H1 (cell line): ENCODE measurements at regions not wholly inside any gene's neighbourhood (a gene's known extent, or its start where the extent isn't known, plus 50 kb on each side); places are given as distances from the start of the nearest gene placed in this dataset.

Experiments
- CTCF ChIA-PET: fragments of 300-600 bp; sonication (Branson Sonifier 250); formaldehyde crosslinking; loops from one replicate; lab custom pipeline; 2021; ENCODE audit not compliant: partially characterized antibody; lab: Charles Lee
- POLR2A ChIA-PET: fragments of 300-600 bp; sonication (Branson Sonifier 250); formaldehyde crosslinking; loops from one replicate; lab custom pipeline; 2021; ENCODE audit warnings: inconsistent platforms; ENCODE audit not compliant: partially characterized antibody; lab: Charles Lee
- DNase-seq, 2 experiments: peaks; one replicate each; pipeline versions ENCODE4 v3.0.0 to v3.0.0-alpha.2; 2010 to 2022; ENCODE audit warnings: low spot score in 2 of 2, low read depth in 1 of 2, mixed read lengths in 1 of 2
- FAIRE-seq: peaks from 2 replicates; lab custom pipeline; 2011; peaks lifted over from hg19 to GRCh38; lab: Jason Lieb, UNC
- H2AFZ ChIP-seq: 2 replicates; pipeline ENCODE4 v1.8.1; 2012; ENCODE audit warnings: low read length, inconsistent platforms
- H2AK5ac ChIP-seq: 2 replicates; pipeline ENCODE4 v1.6.1; 2013; ENCODE audit warnings: low read depth, low read length
- H2BK120ac ChIP-seq: replicated peaks from 2 replicates; pipeline ENCODE3; 2013; ENCODE audit warnings: low read depth, low read length, inconsistent platforms
- H2BK12ac ChIP-seq: 2 replicates; pipeline ENCODE4 v1.6.1; 2013; ENCODE audit warnings: low read depth, low read length
- H2BK15ac ChIP-seq: 2 replicates; pipeline ENCODE4 v1.6.1; 2013; ENCODE audit warnings: low read length
- H2BK20ac ChIP-seq: 2 replicates; pipeline ENCODE4 v1.6.1; 2013; ENCODE audit warnings: low read length
- H2BK5ac ChIP-seq: 2 replicates; pipeline ENCODE4 v1.6.1; 2013; ENCODE audit warnings: low read depth, low read length
- H3K14ac ChIP-seq: 2 replicates; pipeline ENCODE4 v1.6.1; 2013; ENCODE audit warnings: inconsistent platforms; ENCODE audit not compliant: insufficient read length
- H3K18ac ChIP-seq: 2 replicates; pipeline ENCODE4 v1.6.1; 2013; ENCODE audit warnings: low read length; ENCODE audit errors: extremely low read depth
- H3K23ac ChIP-seq: 2 replicates; pipeline ENCODE4 v1.6.1; 2013; ENCODE audit warnings: inconsistent platforms; ENCODE audit not compliant: insufficient read length
- H3K23me2 ChIP-seq: 2 replicates; pipeline ENCODE4 v1.6.1; 2013; ENCODE audit warnings: low read depth, low read length
- H3K27ac ChIP-seq: 2 replicates; pipeline ENCODE4 v1.6.1; 2011; ENCODE audit warnings: low read depth, low read length, inconsistent platforms
- H3K27me3 ChIP-seq, 4 experiments: replicated peaks in 1 of 4; 1 replicate in 1 of 4; 2 replicates in 3 of 4; pipeline versions ENCODE4 v1.6.1 to v1.8.1; 2011 to 2013; ENCODE audit warnings: low read length in 3 of 4, mild to moderate bottlenecking in 3 of 4, inconsistent platforms in 2 of 4, mixed read lengths in 2 of 4, moderate library complexity in 1 of 4; ENCODE audit not compliant: control insufficient read depth in 3 of 4, insufficient read depth in 3 of 4; ENCODE audit errors: extremely low read depth in 1 of 4
- H3K36me3 ChIP-seq, 4 experiments: 2 replicates each; pipeline versions ENCODE4 v1.6.1 to v1.8.1; 2011 to 2013; ENCODE audit warnings: mild to moderate bottlenecking in 4 of 4, low read length in 3 of 4, moderate library complexity in 2 of 4, control low read depth in 1 of 4, inconsistent platforms in 1 of 4; ENCODE audit not compliant: insufficient read depth in 4 of 4, control insufficient read depth in 2 of 4
- H3K4ac ChIP-seq: replicated peaks from 2 replicates; pipeline ENCODE3; 2013; ENCODE audit warnings: low read length, low read depth, mixed read lengths, inconsistent platforms; ENCODE audit not compliant: insufficient read length
- H3K4me1 ChIP-seq, 4 experiments: replicated peaks in 1 of 4; 1 replicate in 1 of 4; 2 replicates in 3 of 4; pipeline versions ENCODE4 v1.6.1 to v1.8.1; 2011 to 2013; ENCODE audit warnings: low read length in 3 of 4, inconsistent platforms in 2 of 4, mixed read lengths in 1 of 4; ENCODE audit not compliant: insufficient read depth in 4 of 4, control insufficient read depth in 3 of 4
- H3K4me2 ChIP-seq, 2 experiments: 2 replicates each; pipeline versions ENCODE4 v1.6.1 to v1.8.1; 2011 to 2013; ENCODE audit warnings: low read depth in 2 of 2, low read length in 2 of 2, control low read depth in 1 of 2, inconsistent platforms in 1 of 2, mild to moderate bottlenecking in 1 of 2; ENCODE audit not compliant: insufficient read depth in 1 of 2
- H3K4me3 ChIP-seq, 4 experiments: fragments of 200-600, 300-600 bp in 1 of 4; sonication (generic), shearing (Covaris generic), sonication (Bioruptor Twin) in 1 of 4; 2 replicates each; pipeline versions ENCODE4 v1.5.1 to v1.8.1; 2011 to 2016; ENCODE audit warnings: low read length in 4 of 4, low read depth in 3 of 4, control low read depth in 2 of 4, inconsistent platforms in 2 of 4, mild to moderate bottlenecking in 2 of 4, mixed read lengths in 1 of 4, moderate library complexity in 1 of 4; ENCODE audit not compliant: insufficient read depth in 2 of 4; ENCODE audit errors: extremely low read depth in 1 of 4
- H3K56ac ChIP-seq: replicated peaks from 2 replicates; pipeline ENCODE3; 2013; ENCODE audit warnings: low read depth, mild to moderate bottlenecking, mixed read lengths, low read length, inconsistent platforms; ENCODE audit not compliant: insufficient read length
- H3K79me1 ChIP-seq: 2 replicates; pipeline ENCODE4 v1.6.1; 2013; ENCODE audit warnings: low read depth, low read length, control low read depth
- H3K79me2 ChIP-seq, 2 experiments: 2 replicates each; pipeline versions ENCODE4 v1.6.1 to v1.8.1; 2012 to 2013; ENCODE audit warnings: low read length in 2 of 2, mild to moderate bottlenecking in 2 of 2, inconsistent platforms in 1 of 2; ENCODE audit not compliant: insufficient read depth in 2 of 2, control insufficient read depth in 1 of 2
- H3K9ac ChIP-seq, 4 experiments: replicated peaks in 1 of 4; 1 replicate in 1 of 4; 2 replicates in 3 of 4; pipeline versions ENCODE4 v1.6.1 to v1.8.1; 2011 to 2013; ENCODE audit warnings: low read depth in 3 of 4, low read length in 3 of 4, control low read depth in 2 of 4, mild to moderate bottlenecking in 2 of 4, moderate library complexity in 2 of 4, inconsistent platforms in 1 of 4; ENCODE audit errors: extremely low read depth in 1 of 4
- H3K9me3 ChIP-seq, 2 experiments: 2 replicates each; pipeline versions ENCODE4 v1.6.1 to v1.8.1; 2012 to 2013; ENCODE audit warnings: mild to moderate bottlenecking in 2 of 2, moderate library complexity in 2 of 2, control low read depth in 1 of 2, inconsistent platforms in 1 of 2, low read depth in 1 of 2, low read length in 1 of 2, mixed read lengths in 1 of 2; ENCODE audit not compliant: insufficient read depth in 2 of 2
- H4K20me1 ChIP-seq, 2 experiments: replicated peaks in 1 of 2; 2 replicates each; pipeline versions ENCODE3 to v1.8.1; 2011 to 2013; ENCODE audit warnings: inconsistent platforms in 2 of 2, low read length in 2 of 2, mild to moderate bottlenecking in 1 of 2; ENCODE audit not compliant: insufficient read depth in 2 of 2, control insufficient read depth in 1 of 2
- H4K5ac ChIP-seq: 2 replicates; pipeline ENCODE4 v1.6.1; 2013; ENCODE audit warnings: low read length, low read depth, mixed read lengths, inconsistent platforms; ENCODE audit not compliant: insufficient read length
- H4K8ac ChIP-seq: 2 replicates; pipeline ENCODE4 v1.8.0; 2013; ENCODE audit warnings: mild to moderate bottlenecking, moderate library complexity, low read length, inconsistent platforms; ENCODE audit not compliant: insufficient read depth; ENCODE audit errors: extremely low read depth
- H4K91ac ChIP-seq: replicated peaks from 2 replicates; pipeline ENCODE3; 2013; ENCODE audit warnings: low read length, mixed read lengths, inconsistent platforms; ENCODE audit not compliant: insufficient read length
- FOSL1 ChIP-seq: IDR thresholded peaks from 2 replicates; pipeline ENCODE4 v1.6.1; 2011; ENCODE audit warnings: mild to moderate bottlenecking, low read depth, low read length, moderate library complexity; ENCODE audit not compliant: insufficient read depth
- SIN3A ChIP-seq, 2 experiments: IDR thresholded peaks in 1 of 2; conservative IDR thresholded peaks in 1 of 2; 2 replicates each; pipeline ENCODE4 v1.6.1; 2011 to 2012; ENCODE audit warnings: low read length in 2 of 2, improper control_type of control experiment in 1 of 2, low read depth in 1 of 2, mild to moderate bottlenecking in 1 of 2
- SIRT6 ChIP-seq: IDR thresholded peaks from one replicate; pipeline ENCODE4 v1.7.1; 2012; ENCODE audit warnings: low read length, inconsistent platforms
- WGBS, 2 experiments: shearing (Covaris generic) in 1 of 2; methylation state at CpG; one replicate each; pipeline versions ENCODE4 v1.1.6 to v1.1.7; 2013 to 2015; ENCODE audit warnings: low lambda C conversion rate in 2 of 2, mixed read lengths in 2 of 2, inconsistent platforms in 1 of 2, low coverage in 1 of 2, missing lambda C conversion rate in 1 of 2; ENCODE audit not compliant: insufficient replicate concordance in 2 of 2, insufficient coverage in 1 of 2, insufficient read length in 1 of 2; ENCODE audit errors: extremely low coverage in 1 of 2, missing lambda C conversion rate in 1 of 2; 5-methylcytosine and 5-hydroxymethylcytosine counted together

- no peak overlapping the region for H2BK12ac ChIP-seq
- no peak overlapping the region for H3K4ac ChIP-seq
- no peak overlapping the region for H2BK120ac ChIP-seq
- H2AK5ac ChIP-seq = no peak overlapping the region
- TF ChIP-seq SIRT6 = no peak
- TF ChIP-seq SIN3A (conservative IDR thresholded peaks at IDR 0.05 in 1 of 2, IDR thresholded peaks at IDR 0.05 in 1 of 2; ENCODE audit: low read depth in 1 of 2, low read length in 2 of 2) = no peak
- no peak for TF ChIP-seq FOSL1
- CTCF ChIA-PET = interaction anchor here (1.2 to 1.6 kb wide), 2 partner anchors 20 to 278 kb away, joined by 3 to 5 read pairs; no protein-coding TSS in a partner anchor
- no peak overlapping the region for H4K5ac ChIP-seq
- POLR2A ChIA-PET = no interaction called here
- H3K56ac ChIP-seq = no peak overlapping the region
- no peak overlapping the region for H3K18ac ChIP-seq
- H3K23me2 ChIP-seq = no peaks in the 10 kb centered on the region
- H3K36me3 ChIP-seq = no peaks in the 10 kb centered on the region
- H3K23ac ChIP-seq = no peak overlapping the region
- no peak overlapping the region for H4K8ac ChIP-seq
- DNase-seq (no peak), FAIRE-seq (no peak)
- 89% methylated on average over 4 of the region's 4 CpGs; no CpG with 5 or more reads in 1 of the 2 experiments for WGBS, 2 experiments
- no peak overlapping the region for H3K4me3 ChIP-seq
- H3K79me2 ChIP-seq = no peaks in the 10 kb centered on the region
- no peak overlapping the region for H2BK20ac ChIP-seq
- no peaks in the 10 kb centered on the region for H3K79me1 ChIP-seq
- H4K20me1 ChIP-seq = no peaks in the 10 kb centered on the region
- no peak overlapping the region for H2BK5ac ChIP-seq
- no peaks in the 10 kb centered on the region for H3K4me1 ChIP-seq
- no peak overlapping the region for H3K27ac ChIP-seq
- no peak overlapping the region for H2BK15ac ChIP-seq
- no peak overlapping the region for H3K14ac ChIP-seq
- no peak overlapping the region for H4K91ac ChIP-seq
- no peak overlapping the region for H2AFZ ChIP-seq
- H3K9me3 ChIP-seq = peaks cover 0 to 9% of the 10 kb centered on the region in 2 experiments; a peak in 1 of 4 replicates
- no peaks in the 10 kb centered on the region for H3K27me3 ChIP-seq
- no peak overlapping the region for H3K4me2 ChIP-seq
- H3K9ac ChIP-seq = no peak overlapping the region
These were observed 58.6 kb upstream of the TLL1 start for GRCh38 chr4:165814256-165815020.
